Gastrocnemius medialis (tissue), 4 donors: ENCODE measurements at regions not wholly inside any gene's neighbourhood (a gene's known extent, or its start where the extent isn't known, plus 50 kb on each side); places are given as distances from the start of the nearest gene placed in this dataset.

Experiments
- ATAC-seq, 2 donors: fragments of 150-250 bp; one replicate each; pipeline ENCODE4 v1.9.1; 2016
- DNase-seq, 2 donors: peaks; one replicate each; pipeline ENCODE4 v3.0.0-alpha.2; 2019
- H3K27ac ChIP-seq, 4 donors: fragments of 200-600 bp; sonication (generic); 1 replicate in 1 of 4; 2 replicates in 3 of 4; pipeline ENCODE4 v1.5.1; 2016 to 2018; ENCODE audit warnings: mild to moderate bottlenecking in 2 of 4, moderate library complexity in 1 of 4
- H3K27me3 ChIP-seq, 3 donors: fragments of 200-600 bp; sonication (generic) in 2 of 3; 1 replicate in 1 of 3; 2 replicates in 2 of 3; pipeline versions ENCODE4 v1.5.1 to v1.6.0; 2016 to 2019; ENCODE audit warnings: mild to moderate bottlenecking in 1 of 3, moderate library complexity in 1 of 3
- H3K36me3 ChIP-seq, 2 donors: fragments of 200-600 bp; sonication (generic) in 1 of 2; one replicate each; pipeline ENCODE4 v1.5.1; 2017 to 2018
- H3K4me1 ChIP-seq, 2 donors: fragments of 200-600 bp; sonication (generic) in 1 of 2; one replicate each; pipeline ENCODE4 v1.5.1; 2016 to 2017; ENCODE audit warnings: mild to moderate bottlenecking in 2 of 2
- H3K4me3 ChIP-seq, 4 donors: fragments of 200-600 bp; sonication (generic) in 3 of 4; 1 replicate in 1 of 4; 2 replicates in 3 of 4; pipeline ENCODE4 v1.5.1; 2016 to 2019; ENCODE audit warnings: mild to moderate bottlenecking in 2 of 4
- H3K9me3 ChIP-seq, 3 donors: fragments of 200-600 bp; sonication (generic) in 2 of 3; 1 replicate in 1 of 3; 2 replicates in 2 of 3; pipeline ENCODE4 v1.5.1; 2016 to 2019
- CTCF ChIP-seq, 5 experiments: fragments of 450-650 bp in 3 of 5; fragments of 200-600 bp in 2 of 5; sonication (generic) in 2 of 5; IDR thresholded peaks in 4 of 5; conservative IDR thresholded peaks in 1 of 5; 1 replicate in 4 of 5; 2 replicates in 1 of 5; pipeline ENCODE4 v1.5.1; 2016 to 2019; ENCODE audit warnings: antibody characterized with exemption in 5 of 5, mild to moderate bottlenecking in 3 of 5, moderate library complexity in 3 of 5
- POLR2A ChIP-seq, 2 donors: fragments of 450-650 bp; IDR thresholded peaks; one replicate each; pipeline ENCODE4 v1.6.1; 2017; ENCODE audit warnings: antibody characterized with exemption in 2 of 2, mild to moderate bottlenecking in 2 of 2, moderate library complexity in 2 of 2
- in situ Hi-C, 4 donors: fragments of 200-750 bp; cut with MboI; loops; one replicate each; pipeline versions ENCODE4 v1.15.0 to v1.8.0; 2017; ENCODE audit warnings: low sequenced_read_pairs in 4 of 4
- intact Hi-C: fragments of 100-400 bp; cut with DNase I; formaldehyde crosslinking; loops from one replicate; pipeline ENCODE4 v1.15.1; 2023; ENCODE audit warnings: low total_unique reads

- H3K36me3 ChIP-seq: no peaks in the 10 kb centered on the region
- intact Hi-C loops (no loop called here), in situ Hi-C loops (loop anchor here in 1 of 4 donors (25.0 kb wide), 1 partner anchor 229 kb away; no protein-coding TSS in a partner anchor)
- H3K4me3 ChIP-seq: no peak overlapping the region
- H3K9me3 ChIP-seq: no peaks in the 10 kb centered on the region
- peaks cover 0 to 3% (median 0%) of the 10 kb centered on the region in 3 donors for H3K27me3 ChIP-seq
- DNase-seq (no peak), ATAC-seq (no peak)
- TF ChIP-seq POLR2A (IDR thresholded peaks at IDR 0.05) (no peak), CTCF (IDR thresholded peaks at IDR 0.05 in 4 of 5, conservative IDR thresholded peaks at IDR 0.05 in 1 of 5) (no peak)
- H3K27ac ChIP-seq: no peak overlapping the region
- H3K4me1 ChIP-seq: no peaks in the 10 kb centered on the region
Observed at GRCh38 chr18:22033085-22033484, 136.3 kb upstream of the GATA6 start.

GRCh38 chr18:22034276-22034675 lies 135.1 kb upstream of the GATA6 start:
- no peak for ATAC-seq
- intact Hi-C loops: no loop called here
- TF ChIP-seq CTCF (IDR thresholded peaks at IDR 0.05 in 4 of 5, conservative IDR thresholded peaks at IDR 0.05 in 1 of 5) (no peak), POLR2A (IDR thresholded peaks at IDR 0.05) (no peak)

GRCh38 chr18:22040533-22040932 lies 128.9 kb upstream of the GATA6 start:
- ATAC-seq: no peak
- no peaks in the 10 kb centered on the region for H3K9me3 ChIP-seq
- H3K36me3 ChIP-seq: no peaks in the 10 kb centered on the region
- peaks cover 0 to 3% (median 0%) of the 10 kb centered on the region in 3 donors for H3K27me3 ChIP-seq
- no peak overlapping the region for H3K4me3 ChIP-seq
- intact Hi-C loops (no loop called here), in situ Hi-C loops (loop anchor here in 1 of 4 donors (25.0 kb wide), 1 partner anchor 222 kb away; no protein-coding TSS in a partner anchor)
- no peak for DNase-seq
- no peak overlapping the region for H3K27ac ChIP-seq
- no peaks in the 10 kb centered on the region for H3K4me1 ChIP-seq
- TF ChIP-seq CTCF (IDR thresholded peaks at IDR 0.05 in 4 of 5, conservative IDR thresholded peaks at IDR 0.05 in 1 of 5) (no peak), POLR2A (IDR thresholded peaks at IDR 0.05) (no peak)

More at GRCh38 chr18:22034276-22034675, 135.1 kb upstream of the GATA6 start:
- H3K4me3 ChIP-seq: no peak overlapping the region
- no peaks in the 10 kb centered on the region for H3K4me1 ChIP-seq
- H3K27me3 ChIP-seq: peaks cover 0 to 3% (median 0%) of the 10 kb centered on the region in 3 donors
- H3K36me3 ChIP-seq: no peaks in the 10 kb centered on the region
- in situ Hi-C loops: loop anchor here in 1 of 4 donors (25.0 kb wide), 1 partner anchor 228 kb away; no protein-coding TSS in a partner anchor
- no peak for DNase-seq
- no peaks in the 10 kb centered on the region for H3K9me3 ChIP-seq
- H3K27ac ChIP-seq: no peak overlapping the region

GRCh38 chr18:22043837-22044236 lies 125.6 kb upstream of the GATA6 start:
- Histone ChIP-seq H3K4me1 (no peaks in the 10 kb centered on the region), H3K9me3 (no peaks in the 10 kb centered on the region), H3K4me3 (no peak overlapping the region), H3K27ac (no peak overlapping the region), H3K36me3 (no peaks in the 10 kb centered on the region), H3K27me3 (no peaks in the 10 kb centered on the region)
- in situ Hi-C loops: loop anchor here in 1 of 4 donors (25.0 kb wide), 1 partner anchor 218 kb away; no protein-coding TSS in a partner anchor
- DNase-seq: no peak
- ATAC-seq: no peak
- intact Hi-C loops: no loop called here
- no peak for TF ChIP-seq POLR2A (IDR thresholded peaks at IDR 0.05)
- TF ChIP-seq CTCF (IDR thresholded peaks at IDR 0.05 in 4 of 5, conservative IDR thresholded peaks at IDR 0.05 in 1 of 5): no peak
